Activated CD4-positive, CD25-positive, alpha-beta regulatory T cell treated with anti-CD3 and anti-CD28 coated beads, Interleukin-2, amount 50 U/mL, for 24 hours (primary cell): ENCODE measurements at regions not wholly inside any gene's neighbourhood (a gene's known extent, or its start where the extent isn't known, plus 50 kb on each side); places are given as distances from the start of the nearest gene placed in this dataset.
"Not testable (repeated sequence)": the region's sequence is repeated elsewhere in the genome, so short reads cannot be mapped to it uniquely, and the experiment has no call there.

Experiments used
- ATAC-seq, 2 donors: fragments of 150-1000 bp; cut with Tn5 transposase; one replicate each; pipeline ENCODE4 v1.10.0; 2021; ENCODE audit warnings: mild to moderate bottlenecking in 1 of 2, moderate library complexity in 1 of 2

DNA sequence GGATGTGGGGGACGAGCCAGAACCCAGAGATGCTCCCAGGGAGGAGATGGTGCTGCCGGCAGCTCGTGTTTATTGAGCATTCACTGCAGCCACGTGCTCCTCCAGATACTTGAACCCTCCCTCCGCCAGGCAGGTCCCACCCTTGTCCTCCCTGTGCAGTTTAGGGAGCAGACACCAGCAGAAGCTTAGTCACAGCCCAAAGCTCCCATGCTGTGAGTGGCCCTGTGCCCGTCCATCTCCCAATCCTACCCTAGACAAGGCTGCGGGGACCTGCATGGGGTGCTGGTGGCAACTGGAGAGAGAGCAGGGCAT lies 176.5 kb upstream of the COPS8 start:
- no peak for ATAC-seq

- ATAC-seq, result no peak
Measured at GRCh38 chr2:236909802-236910201, 175.9 kb upstream of the COPS8 start.

DNA sequence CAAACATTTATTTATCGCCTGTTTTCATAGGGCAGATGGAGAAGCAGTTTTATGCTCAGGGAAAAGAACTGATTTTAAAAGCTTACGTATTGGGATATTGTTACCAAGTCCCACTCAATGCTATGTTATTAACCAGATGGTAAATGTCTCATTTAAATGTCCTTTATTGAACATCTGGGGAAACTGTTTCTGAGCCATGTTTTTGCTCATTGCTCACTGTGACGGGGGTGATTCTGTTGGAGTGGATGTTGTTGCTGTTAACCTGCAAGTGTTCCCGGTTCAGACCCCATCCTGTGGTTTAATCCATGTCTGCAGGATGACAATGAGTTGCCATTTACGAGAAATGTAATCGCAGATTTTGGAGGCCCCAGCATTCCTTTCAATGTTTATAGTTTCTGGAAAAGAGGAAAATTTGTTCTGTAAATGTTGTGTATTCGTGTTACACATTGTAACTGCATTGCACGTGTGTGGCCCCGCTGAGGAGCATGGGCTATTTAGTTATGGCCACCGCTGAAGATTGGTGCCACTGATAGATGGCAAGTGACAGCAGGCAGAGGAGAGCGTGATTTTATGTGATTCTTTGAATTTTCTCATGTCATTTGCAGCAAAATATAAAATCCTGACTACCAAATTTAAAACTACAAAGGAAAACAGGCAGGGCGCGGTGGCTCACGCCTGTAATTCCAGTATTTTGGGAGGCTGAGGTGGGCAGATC lies 174.8 kb upstream of the COPS8 start:
- no peak for ATAC-seq

- no peak for ATAC-seq
Measured at GRCh38 chr2:236912326-236913120, 173.2 kb upstream of the COPS8 start.

- no peak for ATAC-seq
Measured at GRCh38 chr2:236915186-236915585, 170.5 kb upstream of the COPS8 start.

- ATAC-seq, result no peak
Measured at GRCh38 chr2:236915726-236916125, 170.0 kb upstream of the COPS8 start.

DNA sequence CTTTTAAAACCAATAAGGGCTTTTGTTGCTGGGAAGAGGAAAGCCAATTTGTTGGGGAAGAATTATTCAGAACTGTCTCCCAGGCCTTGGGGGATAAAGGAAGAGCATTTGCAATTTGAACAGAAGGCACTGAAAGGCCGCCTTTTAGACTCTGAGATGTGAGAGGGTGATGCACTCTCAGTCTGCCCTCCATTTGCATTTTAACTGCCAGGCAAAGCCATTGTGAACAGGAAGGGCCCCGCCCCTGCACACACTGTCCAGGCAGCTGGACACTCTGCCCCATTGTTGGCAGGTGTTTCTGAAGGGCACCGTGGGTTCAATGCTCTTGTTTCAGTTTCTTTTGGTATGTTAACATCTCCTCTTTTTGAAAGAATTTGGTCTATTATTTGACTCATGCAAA lies 169.5 kb upstream of the COPS8 start:
- ATAC-seq, result no peak

DNA sequence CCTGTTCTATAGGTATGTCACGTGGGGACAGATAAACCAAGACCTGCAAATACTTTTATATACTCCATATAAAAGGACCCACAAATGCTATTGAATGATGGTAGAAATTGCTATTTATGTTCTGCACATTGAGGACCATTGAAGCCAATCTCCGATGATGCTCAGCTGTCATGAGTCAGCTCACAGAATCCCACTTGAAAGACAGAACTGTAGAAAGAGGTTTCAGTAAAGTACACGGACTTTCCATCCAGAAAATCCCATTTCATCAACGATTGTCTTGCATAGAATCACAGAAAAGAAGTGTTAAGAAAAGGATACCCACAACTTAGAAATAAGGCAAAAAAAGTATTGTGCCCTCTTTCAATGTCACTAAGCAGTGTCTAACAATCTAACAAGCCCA lies 169.0 kb upstream of the COPS8 start:
- no peak for ATAC-seq

DNA sequence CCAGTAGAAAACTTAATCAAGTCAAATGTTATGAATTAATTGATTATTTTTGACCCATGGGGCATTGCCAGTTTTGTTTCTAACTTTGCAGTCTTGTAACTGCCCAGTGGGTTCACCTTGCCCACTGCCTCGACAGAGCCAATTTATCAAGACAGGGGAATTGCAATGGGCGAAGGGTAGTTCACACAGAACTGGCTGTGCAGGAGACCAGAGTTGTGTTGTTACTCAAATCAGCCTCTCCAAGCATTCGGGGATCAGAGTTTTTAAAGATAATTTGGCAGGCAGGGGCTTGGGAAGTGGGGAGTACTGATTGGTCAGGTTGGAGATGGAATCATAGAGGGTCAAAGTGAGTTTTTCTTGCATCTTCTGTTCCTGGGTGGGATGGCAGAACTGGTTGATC lies 168.5 kb upstream of the COPS8 start:
- no peak for ATAC-seq

- ATAC-seq, result no peak
Measured at GRCh38 chr2:236918545-236918944, 167.1 kb upstream of the COPS8 start.

- ATAC-seq, result no peak
Measured at GRCh38 chr2:236919209-236919608, 166.5 kb upstream of the COPS8 start.

DNA sequence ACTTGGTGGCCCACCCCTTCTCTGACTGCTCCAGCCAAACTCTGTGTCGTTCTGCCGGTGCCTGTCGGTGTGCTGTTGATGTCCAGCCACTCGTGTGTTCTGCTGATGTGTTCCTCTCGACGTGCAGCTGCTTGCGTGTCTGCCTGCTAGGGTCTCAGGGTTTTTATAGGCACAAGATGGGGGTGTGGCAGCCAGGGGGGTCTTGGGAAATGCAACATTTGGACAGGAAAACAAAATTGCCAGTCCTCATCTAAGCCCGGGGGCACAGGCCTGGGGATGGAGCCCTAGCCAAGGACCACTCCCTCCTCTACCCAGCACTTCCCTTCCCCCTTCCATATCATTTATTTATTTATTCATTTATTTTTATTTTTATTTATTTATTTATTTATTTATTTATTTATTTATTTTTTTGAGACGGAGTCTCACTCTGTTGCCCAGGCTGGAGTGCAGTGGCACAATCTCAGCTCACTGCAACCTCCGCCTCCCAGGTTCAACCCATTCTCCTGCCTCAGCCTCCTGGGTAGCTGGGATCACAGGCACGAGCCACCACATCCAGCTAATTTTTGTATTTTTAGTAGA lies 165.8 kb upstream of the COPS8 start:
- ATAC-seq, result not testable (repeated sequence)

DNA sequence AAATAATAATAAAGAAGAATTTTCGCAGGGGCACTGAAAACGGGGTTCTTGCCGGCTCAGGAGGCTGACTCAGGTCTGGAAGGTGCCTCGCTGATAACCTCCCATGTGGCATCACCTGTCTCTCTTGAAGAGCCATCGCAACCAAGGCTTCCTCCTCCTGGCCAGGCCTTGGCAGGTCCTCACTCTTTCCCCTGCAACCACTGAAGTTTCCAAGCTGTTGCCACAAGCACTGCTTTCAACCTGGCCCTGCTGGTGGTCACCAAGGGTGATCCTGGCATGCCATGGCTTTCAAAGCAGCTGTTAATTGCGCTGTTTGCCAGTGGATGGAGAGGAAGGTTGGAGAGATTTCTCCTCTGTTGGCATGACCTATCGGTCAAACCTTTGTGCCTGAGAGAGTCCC lies 163.6 kb upstream of the COPS8 start:
- no peak for ATAC-seq

- no peak for ATAC-seq
Measured at GRCh38 chr2:236928380-236929037, 157.2 kb upstream of the COPS8 start.

GRCh38 chr2:236932831-236933361 lies 152.8 kb upstream of the COPS8 start:
- ATAC-seq, result no peak

- no peak for ATAC-seq
Measured at GRCh38 chr2:236934166-236934565, 151.5 kb upstream of the COPS8 start.

DNA sequence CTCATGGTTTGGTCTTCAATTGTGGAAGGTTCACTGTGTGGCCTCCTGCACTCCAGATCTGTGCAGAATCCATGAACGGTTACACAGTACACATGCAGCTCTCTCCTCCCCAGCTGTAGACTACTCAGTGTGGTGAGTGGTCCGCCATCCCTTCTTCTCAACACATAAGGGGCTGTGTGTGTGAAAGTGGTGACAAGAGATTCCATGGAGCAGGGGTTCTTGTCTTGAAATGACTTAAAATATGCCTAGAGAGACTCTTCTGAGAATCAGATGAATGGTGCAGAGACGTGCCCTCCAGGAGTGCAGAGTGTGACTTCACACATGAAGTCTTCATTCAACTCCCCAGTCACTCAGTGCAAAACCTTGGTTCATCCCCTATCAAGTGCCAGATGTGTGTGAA lies 151.0 kb upstream of the COPS8 start:
- no peak for ATAC-seq

DNA sequence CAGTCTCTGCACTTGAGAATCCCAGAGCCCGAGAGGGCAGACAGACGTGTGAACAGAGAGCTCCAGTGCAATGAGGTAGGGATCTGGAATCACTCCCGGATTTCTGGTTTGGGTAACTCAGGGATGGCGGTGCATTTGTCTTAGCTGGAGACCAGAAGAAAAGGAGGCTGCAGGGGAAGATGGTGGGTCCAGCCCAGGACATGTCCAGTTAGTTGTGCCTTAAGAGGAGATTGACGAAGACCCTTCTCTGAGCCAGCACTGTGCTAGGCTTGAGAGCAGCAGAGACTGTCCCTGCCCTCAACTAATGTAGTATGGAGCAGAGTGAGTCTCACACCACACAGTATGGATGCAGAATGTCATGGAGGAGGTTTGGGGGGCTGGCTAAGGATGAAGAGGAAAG lies 150.6 kb upstream of the COPS8 start:
- ATAC-seq, result no peak

DNA sequence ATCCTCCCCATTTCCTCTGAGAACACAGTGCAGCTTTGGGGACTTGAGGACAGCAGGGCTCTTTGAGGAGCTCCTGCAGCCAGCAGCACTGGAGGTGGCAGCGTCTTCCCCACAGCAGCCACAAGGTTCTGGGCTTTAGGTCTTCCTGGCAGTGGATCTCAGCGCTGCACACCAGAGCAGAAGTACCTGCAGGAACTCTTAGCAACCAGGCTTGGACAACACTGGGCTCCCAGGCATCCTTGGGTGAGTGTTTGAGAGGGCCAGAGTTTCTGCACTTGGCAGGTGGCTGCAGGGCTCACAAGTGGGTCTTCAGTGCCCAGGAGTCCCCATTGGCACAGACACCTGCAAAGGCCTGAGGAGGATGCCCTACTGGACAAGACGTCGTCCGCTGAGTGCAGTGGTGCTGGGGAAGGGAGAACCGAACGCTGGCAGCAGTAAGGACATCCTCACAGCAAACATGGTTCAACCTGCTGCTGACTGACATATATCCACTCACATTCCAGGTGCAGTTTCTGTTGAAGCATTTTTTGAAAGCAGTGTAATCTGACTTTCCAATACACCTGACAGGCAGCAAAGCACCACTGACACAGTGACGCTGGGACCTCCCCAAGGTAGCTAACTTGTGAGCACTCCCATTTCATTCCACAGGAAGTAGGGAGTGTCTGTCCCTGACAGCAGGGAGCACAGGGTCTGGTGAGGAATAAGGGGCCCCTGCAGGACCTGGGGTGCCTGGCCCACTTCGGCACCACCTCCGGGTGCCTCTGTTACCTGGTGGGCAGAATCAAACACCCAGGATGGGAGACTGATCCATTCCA lies 149.9 kb upstream of the COPS8 start:
- no peak for ATAC-seq

DNA sequence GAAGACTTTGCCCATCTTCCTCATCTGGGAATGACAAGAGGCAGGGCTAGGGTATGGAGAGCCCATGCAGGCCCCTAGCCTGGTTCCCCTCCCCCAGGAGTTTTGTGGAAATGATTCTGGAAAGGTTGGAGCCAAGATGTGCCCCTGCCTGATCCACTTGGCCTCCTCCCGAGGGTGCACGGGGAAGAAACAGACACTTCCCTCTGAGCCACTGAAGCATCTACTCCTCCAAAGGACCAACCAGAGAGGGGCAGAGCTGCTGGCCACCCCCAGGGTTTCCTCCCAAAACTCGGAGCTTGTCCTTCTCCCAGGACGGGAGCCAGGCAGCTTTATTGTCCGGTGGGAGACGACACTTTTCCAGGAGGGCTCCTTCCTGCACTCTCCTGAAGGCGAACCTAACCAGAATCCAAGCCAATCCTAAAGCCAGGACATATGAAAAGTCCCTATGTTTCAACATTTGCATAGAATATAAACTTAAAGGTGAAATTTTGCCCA lies 149.2 kb upstream of the COPS8 start:
- no peak for ATAC-seq

DNA sequence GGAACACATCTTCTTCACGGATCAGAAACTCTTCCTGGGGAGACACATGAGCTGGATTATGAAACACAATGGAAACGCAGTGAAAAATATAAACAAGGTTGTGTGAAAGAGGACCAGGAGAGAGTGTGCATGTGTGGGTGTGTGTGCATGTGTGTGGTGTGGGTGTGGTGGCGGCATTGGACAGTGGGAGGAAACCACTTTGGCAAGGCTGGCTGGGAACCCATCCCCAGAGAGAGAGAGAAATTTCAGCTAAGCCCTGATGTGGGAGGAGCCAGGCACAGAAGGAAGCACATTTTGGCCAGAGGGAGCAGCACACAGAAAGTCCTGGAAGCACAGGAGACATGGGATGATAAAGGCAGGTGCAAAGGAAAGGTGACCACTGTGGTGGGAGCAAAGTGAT lies 147.6 kb upstream of the COPS8 start:
- ATAC-seq, result no peak

GRCh38 chr2:236939271-236939670 lies 146.4 kb upstream of the COPS8 start:
- ATAC-seq, result no peak
